PFSK-1 (cell line): ENCODE measurements at regions not wholly inside any gene's neighbourhood (a gene's known extent, or its start where the extent isn't known, plus 50 kb on each side); places are given as distances from the start of the nearest gene placed in this dataset.

Source experiments
- FOXP2 ChIP-seq: optimal IDR thresholded peaks from 2 replicates; pipeline ENCODE3; 2011; ENCODE audit warnings: borderline replicate concordance, control low read depth, inconsistent platforms; ENCODE audit not compliant: insufficient read depth; ENCODE audit errors: extremely low read length, extremely low read depth
- POLR2AphosphoS5 ChIP-seq: IDR thresholded peaks from 2 replicates; pipeline ENCODE4 v1.6.1; 2012; ENCODE audit warnings: low read depth, mild to moderate bottlenecking, control low read depth, low read length, moderate library complexity
- REST ChIP-seq, 2 experiments: IDR thresholded peaks; 2 replicates each; pipeline versions ENCODE4 v1.6.1 to v1.8.0; 2011 to 2012; ENCODE audit warnings: low read depth in 2 of 2, low read length in 2 of 2, control low read depth in 1 of 2, inconsistent platforms in 1 of 2, mild to moderate bottlenecking in 1 of 2, moderate library complexity in 1 of 2; ENCODE audit not compliant: insufficient read depth in 1 of 2
- SIN3A ChIP-seq: IDR thresholded peaks from 2 replicates; pipeline ENCODE4 v1.6.1; 2012; ENCODE audit warnings: mild to moderate bottlenecking, low read length, moderate library complexity, borderline replicate concordance; ENCODE audit not compliant: insufficient read depth
- TAF1 ChIP-seq: IDR thresholded peaks from 2 replicates; pipeline ENCODE4 v1.6.1; 2012; ENCODE audit warnings: low read length, control low read depth, borderline replicate concordance; ENCODE audit not compliant: insufficient read depth

GRCh38 chr20:48277266-48277665 lies 492.0 kb upstream of the SULF2 start:
- TF ChIP-seq SIN3A: no peak
- no peak for TF ChIP-seq TAF1

- TF ChIP-seq FOXP2: no peak
Observed at GRCh38 chr20:48276021-48276342, 490.7 kb upstream of the SULF2 start.

GRCh38 chr20:48275286-48276020 lies 490.2 kb upstream of the SULF2 start:
- no peak for TF ChIP-seq SIN3A
- no peak for TF ChIP-seq POLR2AphosphoS5
- TF ChIP-seq FOXP2: no peak
- no peak for TF ChIP-seq REST (IDR thresholded peaks at IDR 0.05; ENCODE audit: insufficient read depth in 1 of 2, low read depth in 2 of 2, low read length in 2 of 2)
- no peak for TF ChIP-seq TAF1

GRCh38 chr20:48273843-48274242 lies 488.6 kb upstream of the SULF2 start:
- TF ChIP-seq TAF1 (no peak), SIN3A (no peak), POLR2AphosphoS5 (no peak), REST (IDR thresholded peaks at IDR 0.05; ENCODE audit: insufficient read depth in 1 of 2, low read depth in 2 of 2, low read length in 2 of 2) (no peak), FOXP2 (no peak)

GRCh38 chr20:48270885-48271284 lies 485.6 kb upstream of the SULF2 start:
- no peak for TF ChIP-seq POLR2AphosphoS5
- no peak for TF ChIP-seq FOXP2
- no peak for TF ChIP-seq REST (IDR thresholded peaks at IDR 0.05; ENCODE audit: insufficient read depth in 1 of 2, low read depth in 2 of 2, low read length in 2 of 2)

GRCh38 chr20:48267860-48268633 lies 482.8 kb upstream of the SULF2 start:
- no peak for TF ChIP-seq POLR2AphosphoS5
- no peak for TF ChIP-seq SIN3A
- no peak for TF ChIP-seq REST (IDR thresholded peaks at IDR 0.05; ENCODE audit: insufficient read depth in 1 of 2, low read depth in 2 of 2, low read length in 2 of 2)
- no peak for TF ChIP-seq TAF1
